NB4 (cell line): ENCODE measurements at regions not wholly inside any gene's neighbourhood (a gene's known extent, or its start where the extent isn't known, plus 50 kb on each side); places are given as distances from the start of the nearest gene placed in this dataset.

Experiments
- POLR2A ChIP-seq: IDR thresholded peaks from 2 replicates; pipeline ENCODE4 v1.6.1; 2011; ENCODE audit warnings: mild to moderate bottlenecking; ENCODE audit not compliant: insufficient read length; ENCODE audit errors: extremely low read depth
- TF ChIP-seq, protein P1 (sequence below): IDR thresholded peaks from one replicate; pipeline ENCODE4 v1.5.1; 2012; ENCODE audit warnings: low read depth, low read length
- TF ChIP-seq, protein P2 (sequence below): IDR thresholded peaks from 2 replicates; pipeline ENCODE4 v1.6.1; 2011; ENCODE audit warnings: low read depth, low read length

DNA sequence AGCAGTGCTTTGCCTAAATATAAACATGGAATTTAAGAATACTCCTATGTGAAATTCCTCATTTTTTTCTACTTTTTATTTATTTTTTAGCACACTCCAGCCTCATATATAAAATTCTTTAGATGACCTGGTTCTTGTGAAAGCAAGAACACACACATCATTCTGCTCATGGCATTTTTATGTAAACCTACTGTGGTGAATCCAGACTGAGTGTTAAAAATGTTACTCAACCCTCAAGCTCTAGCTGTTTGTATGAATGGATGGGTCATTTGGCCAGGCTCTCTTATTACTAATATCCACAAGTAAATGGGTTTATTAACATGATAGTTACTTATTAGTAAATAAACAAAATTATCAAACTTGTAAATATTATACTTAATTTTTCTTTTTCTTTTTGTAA is 551.7 kb upstream of the LRRN3 start:
- TF ChIP-seq, protein P1, sequence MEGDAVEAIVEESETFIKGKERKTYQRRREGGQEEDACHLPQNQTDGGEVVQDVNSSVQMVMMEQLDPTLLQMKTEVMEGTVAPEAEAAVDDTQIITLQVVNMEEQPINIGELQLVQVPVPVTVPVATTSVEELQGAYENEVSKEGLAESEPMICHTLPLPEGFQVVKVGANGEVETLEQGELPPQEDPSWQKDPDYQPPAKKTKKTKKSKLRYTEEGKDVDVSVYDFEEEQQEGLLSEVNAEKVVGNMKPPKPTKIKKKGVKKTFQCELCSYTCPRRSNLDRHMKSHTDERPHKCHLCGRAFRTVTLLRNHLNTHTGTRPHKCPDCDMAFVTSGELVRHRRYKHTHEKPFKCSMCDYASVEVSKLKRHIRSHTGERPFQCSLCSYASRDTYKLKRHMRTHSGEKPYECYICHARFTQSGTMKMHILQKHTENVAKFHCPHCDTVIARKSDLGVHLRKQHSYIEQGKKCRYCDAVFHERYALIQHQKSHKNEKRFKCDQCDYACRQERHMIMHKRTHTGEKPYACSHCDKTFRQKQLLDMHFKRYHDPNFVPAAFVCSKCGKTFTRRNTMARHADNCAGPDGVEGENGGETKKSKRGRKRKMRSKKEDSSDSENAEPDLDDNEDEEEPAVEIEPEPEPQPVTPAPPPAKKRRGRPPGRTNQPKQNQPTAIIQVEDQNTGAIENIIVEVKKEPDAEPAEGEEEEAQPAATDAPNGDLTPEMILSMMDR: no peak
- TF ChIP-seq, protein P2, sequence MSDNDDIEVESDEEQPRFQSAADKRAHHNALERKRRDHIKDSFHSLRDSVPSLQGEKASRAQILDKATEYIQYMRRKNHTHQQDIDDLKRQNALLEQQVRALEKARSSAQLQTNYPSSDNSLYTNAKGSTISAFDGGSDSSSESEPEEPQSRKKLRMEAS: no peak
- TF ChIP-seq POLR2A: no peak
